ENCODE measurements at regions not wholly inside any gene's neighbourhood (a gene's known extent, or its start where the extent isn't known, plus 50 kb on each side); places are given as distances from the start of the nearest gene placed in this dataset.

- Histone ChIP-seq H3K4me1 (ENCODE audit: control insufficient read depth, extremely low read depth, insufficient read depth, low read length) (no peaks in the 10 kb centered on the region), H3K27me3 (ENCODE audit: control insufficient read depth, extremely low read depth, insufficient read depth, low read length) (no peaks in the 10 kb centered on the region), H3K4me3 (ENCODE audit: control insufficient read depth in 2 of 3, extremely low read depth in 1 of 3, insufficient read depth in 2 of 3, low read depth in 1 of 3, low read length in 3 of 3) (no peak overlapping the region), H3K9ac (ENCODE audit: control insufficient read depth, extremely low read depth, insufficient read depth, low read length) (no peak overlapping the region), H3K27ac (ENCODE audit: control insufficient read depth, insufficient read depth, low read length) (no peak overlapping the region), H3K9me1 (ENCODE audit: control insufficient read depth, extremely low read depth, insufficient read depth, low read length) (no peaks in the 10 kb centered on the region), H3K4me2 (ENCODE audit: control insufficient read depth, extremely low read depth, insufficient read depth, low read depth, low read length) (no peak overlapping the region), H3K79me2 (ENCODE audit: control insufficient read depth, insufficient read depth, low read length) (no peaks in the 10 kb centered on the region), H4K20me1 (ENCODE audit: control insufficient read depth, extremely low read depth, insufficient read depth, low read length) (no peaks in the 10 kb centered on the region), H2AFZ (ENCODE audit: control insufficient read depth, low read length) (no peak overlapping the region), H3K36me3 (ENCODE audit: control insufficient read depth in 2 of 2, extremely low read depth in 1 of 2, insufficient read depth in 2 of 2, low read length in 2 of 2) (no peaks in the 10 kb centered on the region), H3K9me3 (ENCODE audit: control insufficient read depth, low read depth, low read length) (no peaks in the 10 kb centered on the region)
- DNase-seq (ENCODE audit: low read depth, low spot score) = no peak
- dilution Hi-C loops (cut with MboI; ENCODE audit: extremely low pct_ligation_motif_present, low sequenced_read_pairs) = no loop called here
- no peak for TF ChIP-seq EZH2 (IDR thresholded peaks at IDR 0.05; ENCODE audit: low read length)
- no peak for TF ChIP-seq CTCF (optimal IDR thresholded peaks at IDR 0.05 in 1 of 3, IDR thresholded peaks at IDR 0.05 in 1 of 3, conservative IDR thresholded peaks at IDR 0.05 in 1 of 3; ENCODE audit: extremely low read depth in 1 of 3, insufficient read depth in 2 of 3, low read length in 3 of 3)
- FAIRE-seq = no peak
Measured at GRCh38 chr7:114264023-114264422, 150.6 kb upstream of the FOXP2 start.

GRCh38 chr7:114263219-114263618 is 151.4 kb upstream of the FOXP2 start:
- H3K9ac ChIP-seq (ENCODE audit: control insufficient read depth, extremely low read depth, insufficient read depth, low read length) = no peak overlapping the region
- no peaks in the 10 kb centered on the region for H3K9me1 ChIP-seq (ENCODE audit: control insufficient read depth, extremely low read depth, insufficient read depth, low read length)
- dilution Hi-C loops (cut with MboI; ENCODE audit: extremely low pct_ligation_motif_present, low sequenced_read_pairs) = no loop called here
- H2AFZ ChIP-seq (ENCODE audit: control insufficient read depth, low read length) = no peak overlapping the region
- TF ChIP-seq EZH2 (IDR thresholded peaks at IDR 0.05; ENCODE audit: low read length) (no peak), CTCF (optimal IDR thresholded peaks at IDR 0.05 in 1 of 3, IDR thresholded peaks at IDR 0.05 in 1 of 3, conservative IDR thresholded peaks at IDR 0.05 in 1 of 3; ENCODE audit: extremely low read depth in 1 of 3, insufficient read depth in 2 of 3, low read length in 3 of 3) (no peak)
- no peaks in the 10 kb centered on the region for H3K79me2 ChIP-seq (ENCODE audit: control insufficient read depth, insufficient read depth, low read length)
- H3K27ac ChIP-seq (ENCODE audit: control insufficient read depth, insufficient read depth, low read length) = no peak overlapping the region
- DNase-seq (ENCODE audit: low read depth, low spot score) (no peak), FAIRE-seq (no peak)
- no peaks in the 10 kb centered on the region for H3K9me3 ChIP-seq (ENCODE audit: control insufficient read depth, low read depth, low read length)
- no peak overlapping the region for H3K4me2 ChIP-seq (ENCODE audit: control insufficient read depth, extremely low read depth, insufficient read depth, low read depth, low read length)
- H3K4me3 ChIP-seq (ENCODE audit: control insufficient read depth in 2 of 3, extremely low read depth in 1 of 3, insufficient read depth in 2 of 3, low read depth in 1 of 3, low read length in 3 of 3) = no peak overlapping the region
- no peaks in the 10 kb centered on the region for H3K27me3 ChIP-seq (ENCODE audit: control insufficient read depth, extremely low read depth, insufficient read depth, low read length)
- H4K20me1 ChIP-seq (ENCODE audit: control insufficient read depth, extremely low read depth, insufficient read depth, low read length) = no peaks in the 10 kb centered on the region
- H3K36me3 ChIP-seq (ENCODE audit: control insufficient read depth in 2 of 2, extremely low read depth in 1 of 2, insufficient read depth in 2 of 2, low read length in 2 of 2) = no peaks in the 10 kb centered on the region
- no peaks in the 10 kb centered on the region for H3K4me1 ChIP-seq (ENCODE audit: control insufficient read depth, extremely low read depth, insufficient read depth, low read length)

Data from keratinocyte (primary cell).